PC-3 (cell line): ENCODE measurements at regions not wholly inside any gene's neighbourhood (a gene's known extent, or its start where the extent isn't known, plus 50 kb on each side); places are given as distances from the start of the nearest gene placed in this dataset.

Source experiments
- ATAC-seq: fragments of 200-7000 bp; cut with Tn5 transposase; 2 replicates; pipeline ENCODE4 v1.9.1; 2020; ENCODE audit warnings: mild to moderate bottlenecking, moderate library complexity
- BruUV-seq: library from RNA; stranded (reverse); fragments of 400-500 nt; replicated peaks from 2 replicates; lab custom pipeline; 2021; lab: Mats Ljungman, UMichigan
- CTCF ChIA-PET: fragments of 300-600 bp; sonication (Branson Sonifier 250); formaldehyde crosslinking; loops from one replicate; lab custom pipeline; 2022; ENCODE audit warnings: antibody characterized with exemption; lab: Charles Lee
- POLR2A ChIA-PET: fragments of 300-600 bp; sonication (Branson Sonifier 250); formaldehyde crosslinking; loops from one replicate; lab custom pipeline; 2022; ENCODE audit warnings: antibody characterized with exemption; ENCODE audit not compliant: unreplicated experiment; lab: Charles Lee
- DNase-seq: peaks from one replicate; pipeline ENCODE4 v3.0.0-alpha.2; 2015
- H2AFZ ChIP-seq: fragments of 300-600 bp; sonication (generic); 2 replicates; pipeline ENCODE4 v1.6.0; 2016; ENCODE audit warnings: antibody characterized with exemption, low read length
- H3F3A ChIP-seq: fragments of 300-600 bp; sonication (generic); one replicate; pipeline ENCODE4 v1.6.0; 2017; ENCODE audit warnings: antibody characterized with exemption, low read length, control low read depth, mild to moderate bottlenecking; ENCODE audit not compliant: unreplicated experiment
- H3K27ac ChIP-seq: fragments of 300-600 bp; sonication (generic); 2 replicates; pipeline ENCODE4 v1.5.1; 2016; ENCODE audit warnings: mild to moderate bottlenecking, low read length
- H3K27me3 ChIP-seq: fragments of 300-600 bp; sonication (generic); 2 replicates; pipeline ENCODE4 v1.6.1; 2016; ENCODE audit warnings: low read length, mixed read lengths
- H3K36me3 ChIP-seq: fragments of 300-600 bp; sonication (generic); 2 replicates; pipeline ENCODE4 v1.6.1; 2016; ENCODE audit warnings: low read depth, mixed run types, low read length, mixed read lengths
- H3K4me1 ChIP-seq: fragments of 300-600 bp; sonication (generic); 2 replicates; pipeline ENCODE4 v1.5.1; 2016; ENCODE audit warnings: low read length; ENCODE audit not compliant: insufficient read depth
- H3K4me2 ChIP-seq: fragments of 300-600 bp; sonication (generic); 2 replicates; pipeline ENCODE4 v1.6.0; 2016; ENCODE audit warnings: low read length
- H3K4me3 ChIP-seq: fragments of 300-600 bp; sonication (generic); 2 replicates; pipeline ENCODE4 v1.5.1; 2016; ENCODE audit warnings: mild to moderate bottlenecking, low read length, mixed read lengths
- H3K79me2 ChIP-seq: fragments of 300-600 bp; sonication (generic); 2 replicates; pipeline ENCODE4 v1.6.1; 2017; ENCODE audit warnings: low read length, mixed read lengths
- H3K9ac ChIP-seq: fragments of 300-600 bp; sonication (generic); 2 replicates; pipeline ENCODE4 v1.6.0; 2016; ENCODE audit warnings: mild to moderate bottlenecking, low read length
- H3K9me2 ChIP-seq: fragments of 300-600 bp; sonication (generic); replicated peaks from 2 replicates; pipeline ENCODE4 v1.6.1; 2016; ENCODE audit warnings: mixed run types, low read length, mixed read lengths
- H3K9me3 ChIP-seq: fragments of 300-600 bp; sonication (generic); 2 replicates; pipeline ENCODE4 v1.6.1; 2016; ENCODE audit warnings: low read length, mixed read lengths
- H4K20me1 ChIP-seq: fragments of 300-600 bp; sonication (generic); 2 replicates; pipeline ENCODE4 v1.6.1; 2016; ENCODE audit warnings: low read length, mixed read lengths
- EZH2 ChIP-seq: fragments of 300-600 bp; sonication (generic); IDR thresholded peaks from one replicate; pipeline ENCODE4 v1.6.1; 2017; ENCODE audit warnings: antibody characterized with exemption, mild to moderate bottlenecking, low read length; ENCODE audit not compliant: unreplicated experiment
- EZH2phosphoT487 ChIP-seq: fragments of 300-600 bp; sonication (generic); IDR thresholded peaks from 2 replicates; pipeline ENCODE4 v1.6.1; 2018; ENCODE audit warnings: mild to moderate bottlenecking, antibody characterized with exemption, low read length, borderline replicate concordance
- intact Hi-C: fragments of 100-400 bp; cut with micrococcal nuclease; formaldehyde crosslinking; loops from 2 replicates; pipeline ENCODE4 v1.9.0; 2023
- TF ChIP-seq, protein P1 (sequence below): fragments of 300-600 bp; sonication (generic); conservative IDR thresholded peaks from 2 replicates; pipeline ENCODE4 v1.5.1; 2017; ENCODE audit warnings: antibody characterized with exemption, low read depth, mild to moderate bottlenecking, low read length

DNA sequence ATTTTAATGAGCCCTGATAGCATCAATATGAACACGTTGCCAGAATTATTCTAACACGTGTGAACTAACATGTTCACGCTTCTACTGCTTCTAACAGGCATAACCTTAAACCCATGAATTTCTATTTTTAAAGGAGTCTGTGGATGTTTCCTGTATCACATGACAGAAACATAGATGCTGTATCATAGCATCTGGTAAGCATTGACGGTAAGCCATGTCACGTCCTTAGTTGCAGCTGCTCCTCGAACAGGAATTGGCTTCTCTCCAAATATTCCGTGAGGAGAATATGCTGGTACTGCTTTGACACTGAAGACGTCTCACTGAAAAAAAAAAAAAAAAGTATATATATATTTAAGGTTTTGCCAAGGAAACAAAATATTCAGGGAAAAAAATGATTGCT lies 105.1 kb upstream of the MXRA5 start:
- Histone ChIP-seq H3K4me2 (no peak overlapping the region), H3K4me1 (no peaks in the 10 kb centered on the region), H3K9ac (no peak overlapping the region), H3F3A (no peaks in the 10 kb centered on the region), H3K36me3 (no peaks in the 10 kb centered on the region), H3K9me3 (no peaks in the 10 kb centered on the region), H3K4me3 (no peak overlapping the region), H3K27ac (no peak overlapping the region), H2AFZ (no peak overlapping the region), H3K27me3 (no peaks in the 10 kb centered on the region), H3K79me2 (no peaks in the 10 kb centered on the region), H4K20me1 (no peaks in the 10 kb centered on the region), H3K9me2 (no peaks in the 10 kb centered on the region)
- BruUV-seq, result no TSS peak
- ChIA-PET POLR2A (no interaction called here), CTCF (no interaction called here)
- ATAC-seq, result no peak
- DNase-seq, result no peak
- TF ChIP-seq EZH2phosphoT487, result no peak
- TF ChIP-seq EZH2, result no peak
- TF ChIP-seq, protein P1, sequence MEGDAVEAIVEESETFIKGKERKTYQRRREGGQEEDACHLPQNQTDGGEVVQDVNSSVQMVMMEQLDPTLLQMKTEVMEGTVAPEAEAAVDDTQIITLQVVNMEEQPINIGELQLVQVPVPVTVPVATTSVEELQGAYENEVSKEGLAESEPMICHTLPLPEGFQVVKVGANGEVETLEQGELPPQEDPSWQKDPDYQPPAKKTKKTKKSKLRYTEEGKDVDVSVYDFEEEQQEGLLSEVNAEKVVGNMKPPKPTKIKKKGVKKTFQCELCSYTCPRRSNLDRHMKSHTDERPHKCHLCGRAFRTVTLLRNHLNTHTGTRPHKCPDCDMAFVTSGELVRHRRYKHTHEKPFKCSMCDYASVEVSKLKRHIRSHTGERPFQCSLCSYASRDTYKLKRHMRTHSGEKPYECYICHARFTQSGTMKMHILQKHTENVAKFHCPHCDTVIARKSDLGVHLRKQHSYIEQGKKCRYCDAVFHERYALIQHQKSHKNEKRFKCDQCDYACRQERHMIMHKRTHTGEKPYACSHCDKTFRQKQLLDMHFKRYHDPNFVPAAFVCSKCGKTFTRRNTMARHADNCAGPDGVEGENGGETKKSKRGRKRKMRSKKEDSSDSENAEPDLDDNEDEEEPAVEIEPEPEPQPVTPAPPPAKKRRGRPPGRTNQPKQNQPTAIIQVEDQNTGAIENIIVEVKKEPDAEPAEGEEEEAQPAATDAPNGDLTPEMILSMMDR, result no peak
- intact Hi-C loops, result no loop called here

DNA sequence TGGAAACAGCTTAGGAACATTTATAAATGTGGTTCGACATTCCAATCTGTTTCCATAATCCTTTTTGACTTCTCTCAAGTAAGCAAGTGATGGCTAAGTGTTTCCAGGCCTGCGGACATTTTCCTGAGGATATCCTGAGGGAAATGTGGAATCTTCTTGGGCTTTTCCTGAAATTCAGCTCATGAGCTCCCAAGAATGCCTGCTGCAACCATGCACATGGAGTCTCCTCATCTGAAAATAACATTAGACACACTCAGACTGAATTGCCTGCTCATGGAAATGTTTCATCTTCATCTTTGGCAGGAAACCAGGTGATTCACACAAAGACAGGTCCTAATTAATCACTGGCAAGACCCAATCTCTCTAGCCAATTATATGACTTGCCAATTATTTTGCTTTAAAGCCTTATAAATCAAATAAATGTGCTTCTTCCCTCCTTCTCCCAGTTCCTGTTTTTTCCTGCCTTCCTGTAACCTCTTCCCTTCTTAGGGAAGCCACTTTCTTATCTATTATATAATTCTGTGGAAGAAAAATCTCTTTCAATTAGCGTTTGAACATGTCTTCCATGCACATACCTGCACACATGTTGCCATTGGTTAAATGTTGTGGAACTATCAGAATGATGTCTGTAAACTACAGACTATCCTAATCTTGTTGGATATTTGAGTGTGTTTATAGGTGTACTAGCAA lies 104.6 kb upstream of the MXRA5 start:
- Histone ChIP-seq H3K4me2 (no peak overlapping the region), H4K20me1 (no peaks in the 10 kb centered on the region), H3K9me2 (no peaks in the 10 kb centered on the region), H3F3A (no peaks in the 10 kb centered on the region), H3K4me3 (no peak overlapping the region), H3K4me1 (no peaks in the 10 kb centered on the region), H2AFZ (no peak overlapping the region), H3K27me3 (no peaks in the 10 kb centered on the region), H3K9me3 (no peaks in the 10 kb centered on the region), H3K36me3 (no peaks in the 10 kb centered on the region), H3K79me2 (no peaks in the 10 kb centered on the region), H3K9ac (no peak overlapping the region), H3K27ac (no peak overlapping the region)
- TF ChIP-seq EZH2, result no peak
- no peak for TF ChIP-seq EZH2phosphoT487
- TF ChIP-seq, protein P1, result no peak
- ChIA-PET POLR2A (no interaction called here), CTCF (no interaction called here)
- no TSS peak for BruUV-seq
- DNase-seq (no peak), ATAC-seq (no peak)
- intact Hi-C loops, result no loop called here

DNA sequence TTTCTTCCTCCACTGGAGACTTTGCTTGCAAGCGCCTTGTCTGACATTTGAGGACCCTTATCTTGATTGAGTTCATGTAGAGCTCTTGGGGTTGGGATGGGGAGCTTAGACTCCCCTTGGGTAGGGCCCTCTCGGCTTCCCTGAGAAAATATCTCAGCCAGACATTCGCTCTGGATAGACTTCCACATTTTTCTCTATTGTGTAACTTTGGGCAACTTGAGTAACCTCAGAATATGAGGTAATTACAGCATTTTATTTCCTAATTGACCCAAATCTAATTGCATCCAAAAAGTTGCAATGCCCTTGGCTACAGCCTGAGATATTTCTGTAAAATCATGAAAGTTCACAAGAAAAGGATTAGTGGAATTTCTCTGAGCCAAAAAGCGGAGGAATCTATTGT lies 102.8 kb upstream of the MXRA5 start:
- H3K79me2 ChIP-seq, result no peaks in the 10 kb centered on the region
- no peaks in the 10 kb centered on the region for H3K36me3 ChIP-seq
- H4K20me1 ChIP-seq, result no peaks in the 10 kb centered on the region
- H2AFZ ChIP-seq, result no peak overlapping the region
- H3K9me3 ChIP-seq, result no peaks in the 10 kb centered on the region
- no peak for DNase-seq
- ATAC-seq, result no peak
- H3K4me1 ChIP-seq, result no peaks in the 10 kb centered on the region
- ChIA-PET CTCF (no interaction called here), POLR2A (no interaction called here)
- TF ChIP-seq, protein P1, result no peak
- TF ChIP-seq EZH2, result no peak
- no peak for TF ChIP-seq EZH2phosphoT487
- H3K4me2 ChIP-seq, result no peak overlapping the region
- no peak overlapping the region for H3K27ac ChIP-seq
- no peaks in the 10 kb centered on the region for H3F3A ChIP-seq
- no peaks in the 10 kb centered on the region for H3K9me2 ChIP-seq
- no TSS peak for BruUV-seq
- no peak overlapping the region for H3K4me3 ChIP-seq
- no peaks in the 10 kb centered on the region for H3K27me3 ChIP-seq
- intact Hi-C loops, result no loop called here
- no peak overlapping the region for H3K9ac ChIP-seq
